GM12865 (cell line): ENCODE measurements at regions not wholly inside any gene's neighbourhood (a gene's known extent, or its start where the extent isn't known, plus 50 kb on each side); places are given as distances from the start of the nearest gene placed in this dataset.

Source experiments
- DNase-seq: peaks from one replicate; pipeline ENCODE4 v3.0.0; 2010; ENCODE audit warnings: low read depth
- H3K4me3 ChIP-seq: 2 replicates; pipeline ENCODE4 v1.5.1; 2011; ENCODE audit warnings: mild to moderate bottlenecking, low read depth, low read length, control low read depth
- CTCF ChIP-seq: IDR thresholded peaks from 2 replicates; pipeline ENCODE4 v1.5.1; 2011; ENCODE audit warnings: low read length, control low read depth, low read depth, inconsistent platforms; ENCODE audit not compliant: insufficient read depth; ENCODE audit errors: missing control alignments

DNA sequence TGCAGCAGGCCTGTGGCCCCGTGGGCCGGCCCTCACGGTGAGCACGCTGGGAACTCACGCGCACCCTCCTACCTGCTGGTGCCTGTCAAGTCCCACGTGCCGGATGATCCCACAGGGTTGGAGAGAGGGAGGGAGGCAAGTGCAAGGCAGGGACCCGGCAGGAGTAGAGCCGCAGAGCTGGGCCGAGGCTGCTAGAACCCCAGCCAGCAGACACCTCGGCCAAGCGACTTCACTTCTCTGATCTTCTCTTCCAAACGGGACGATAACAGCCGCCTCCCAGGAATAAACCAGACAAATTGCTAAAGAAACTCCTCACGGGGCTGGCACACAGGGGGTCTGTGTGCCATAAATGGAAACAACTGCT, 1232.8 kb downstream of the TBC1D22A start:
- no peak for TF ChIP-seq CTCF
- no peak for DNase-seq
- no peak overlapping the region for H3K4me3 ChIP-seq

DNA sequence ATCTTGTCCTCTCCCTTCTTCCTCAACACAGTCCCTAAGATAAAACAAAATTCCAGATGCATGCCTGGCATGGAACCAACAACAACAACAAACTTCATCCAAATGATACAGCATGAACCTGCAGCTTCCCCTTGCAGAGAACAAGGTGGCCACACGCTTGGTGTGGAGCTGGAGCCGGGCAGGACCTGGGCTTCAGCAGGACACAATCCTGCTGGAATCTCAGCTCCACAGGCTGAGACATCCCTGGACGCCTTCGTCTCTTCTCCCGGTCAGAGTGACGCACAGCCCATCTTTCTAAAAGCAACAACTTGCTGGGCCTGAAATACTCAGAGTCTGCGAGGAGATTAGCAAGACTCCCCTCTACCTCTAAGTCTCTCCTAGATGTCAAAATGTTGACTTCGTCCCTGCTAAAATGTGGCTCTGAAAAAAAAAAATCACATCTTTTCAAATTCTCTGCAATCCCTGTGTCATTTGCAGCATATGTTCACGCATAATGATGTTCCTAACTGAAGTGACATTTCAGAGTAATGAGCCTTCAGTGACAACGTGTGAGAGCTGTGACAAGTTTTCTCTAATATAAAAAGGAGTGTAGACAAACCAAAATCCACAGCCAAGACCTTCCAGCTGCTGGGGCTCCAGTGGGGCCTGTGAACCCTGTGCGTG, 1232.3 kb downstream of the TBC1D22A start:
- no peak for TF ChIP-seq CTCF
- DNase-seq: no peak
- no peak overlapping the region for H3K4me3 ChIP-seq

- no peak for TF ChIP-seq CTCF
Measured at GRCh38 chr22:47994045-47994444, 1231.6 kb downstream of the TBC1D22A start.

GRCh38 chr22:47990481-47990880, 1228.0 kb downstream of the TBC1D22A start:
- no peak for DNase-seq
- H3K4me3 ChIP-seq: no peak overlapping the region
- no peak for TF ChIP-seq CTCF

More at GRCh38 chr22:47994045-47994444, 1231.6 kb downstream of the TBC1D22A start:
- H3K4me3 ChIP-seq: no peak overlapping the region
- no peak for DNase-seq

DNA sequence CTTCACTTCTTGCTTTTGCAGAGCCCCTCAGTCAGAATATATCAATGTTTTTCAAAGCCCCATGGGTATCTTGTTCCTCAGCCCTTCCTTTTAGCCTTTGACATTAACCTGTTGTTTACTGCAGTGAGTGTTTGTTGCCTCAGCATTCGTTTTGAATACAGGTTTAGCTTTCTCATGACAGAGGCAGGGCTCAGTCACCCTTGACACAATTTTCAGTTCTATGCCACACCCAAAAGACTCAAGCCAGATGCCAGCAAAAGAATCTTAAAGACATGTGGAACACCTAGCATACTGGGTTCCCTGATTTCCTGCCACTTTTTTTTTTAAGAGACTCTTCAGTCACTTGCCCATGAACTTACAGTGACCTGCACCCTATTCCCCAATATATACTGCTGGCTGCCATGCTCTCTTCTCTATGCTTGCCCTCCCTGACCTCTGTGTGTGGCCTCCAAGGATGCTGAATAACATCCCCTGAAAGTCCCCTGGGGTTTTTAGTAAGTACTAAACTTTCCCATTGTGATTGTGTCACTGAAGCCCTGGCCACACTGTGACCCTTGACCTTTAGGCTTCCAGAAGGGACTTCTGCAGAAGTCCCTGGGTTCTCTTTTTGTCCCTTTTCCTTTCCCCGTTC, 1225.5 kb downstream of the TBC1D22A start:
- no peak for TF ChIP-seq CTCF
- peak; percentile 19 for DNase-seq

GRCh38 chr22:47976219-47976618, 1213.8 kb downstream of the TBC1D22A start:
- H3K4me3 ChIP-seq: no peak overlapping the region
- TF ChIP-seq CTCF: no peak
- no peak for DNase-seq

More for the DNA sequence above, 1225.5 kb downstream of the TBC1D22A start:
- H3K4me3 ChIP-seq: no peak overlapping the region

GRCh38 chr22:47967831-47968230, 1205.4 kb downstream of the TBC1D22A start:
- DNase-seq: no peak
- TF ChIP-seq CTCF: no peak

More at GRCh38 chr22:47967831-47968230, 1205.4 kb downstream of the TBC1D22A start:
- no peak overlapping the region for H3K4me3 ChIP-seq
